HG02973 (cell line): ENCODE measurements at regions not wholly inside any gene's neighbourhood (a gene's known extent, or its start where the extent isn't known, plus 50 kb on each side); places are given as distances from the start of the nearest gene placed in this dataset.

ENCODE experiments used
- ATAC-seq: cut with Tn5 transposase; IDR thresholded peaks from one replicate; pipeline ENCODE4 v1.9.1; 2021; ENCODE audit warnings: moderate library complexity; ENCODE audit not compliant: unreplicated experiment

- ATAC-seq, result no peak
These were observed 343.0 kb upstream of the PODXL start for GRCh38 chr7:131899271-131900030.

DNA sequence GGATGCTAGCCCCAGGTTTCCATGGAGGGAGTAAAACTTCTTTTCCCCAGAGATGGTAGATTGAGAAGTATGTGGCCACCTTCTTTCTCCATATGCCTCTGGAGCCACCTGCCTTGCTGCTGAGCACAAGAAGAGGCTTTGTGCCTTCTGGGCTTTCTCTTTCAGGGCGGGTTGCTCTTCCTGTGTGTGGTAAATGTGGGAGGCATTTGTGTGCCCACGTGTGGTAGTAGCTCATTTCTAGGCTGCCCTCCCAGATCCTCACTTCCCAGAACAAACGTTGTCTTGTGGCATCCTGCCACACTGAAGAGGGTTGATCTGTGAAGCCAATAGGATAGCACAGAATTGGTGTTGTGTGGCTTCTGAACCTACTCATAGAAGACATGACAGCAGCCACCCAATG, 342.0 kb upstream of the PODXL start:
- ATAC-seq, result no peak

DNA sequence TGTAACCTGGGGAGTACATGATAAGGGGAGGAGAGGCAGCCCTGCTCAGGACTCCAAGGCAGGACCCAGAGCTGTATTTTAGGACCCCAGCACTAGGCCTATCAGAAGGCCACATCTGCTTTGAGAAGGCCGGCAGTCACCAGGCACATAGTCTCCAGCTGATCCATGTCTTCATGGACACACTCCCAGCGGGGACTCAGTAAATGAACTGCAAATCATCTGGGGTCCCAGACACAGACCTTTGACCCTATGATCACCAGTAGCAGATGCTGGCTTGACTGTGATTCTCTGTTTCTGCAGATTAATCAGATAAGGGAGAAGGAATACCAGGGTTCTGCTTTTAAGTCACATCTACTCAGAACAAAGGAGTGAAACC, 341.4 kb upstream of the PODXL start:
- ATAC-seq, result no peak

- ATAC-seq, result no peak
These were observed 340.8 kb upstream of the PODXL start for GRCh38 chr7:131897016-131897789.

GRCh38 chr7:131896165-131896863, 339.9 kb upstream of the PODXL start:
- no peak for ATAC-seq

GRCh38 chr7:131895541-131896164, 339.2 kb upstream of the PODXL start:
- no peak for ATAC-seq

GRCh38 chr7:131893631-131894340, 337.4 kb upstream of the PODXL start:
- ATAC-seq, result no peak

- no peak for ATAC-seq
These were observed 333.7 kb upstream of the PODXL start for GRCh38 chr7:131890176-131890575.

- no peak for ATAC-seq
These were observed 333.2 kb upstream of the PODXL start for GRCh38 chr7:131889572-131890150.

GRCh38 chr7:131883769-131884168, 327.3 kb upstream of the PODXL start:
- no peak for ATAC-seq

GRCh38 chr7:131883196-131883595, 326.8 kb upstream of the PODXL start:
- no peak for ATAC-seq

DNA sequence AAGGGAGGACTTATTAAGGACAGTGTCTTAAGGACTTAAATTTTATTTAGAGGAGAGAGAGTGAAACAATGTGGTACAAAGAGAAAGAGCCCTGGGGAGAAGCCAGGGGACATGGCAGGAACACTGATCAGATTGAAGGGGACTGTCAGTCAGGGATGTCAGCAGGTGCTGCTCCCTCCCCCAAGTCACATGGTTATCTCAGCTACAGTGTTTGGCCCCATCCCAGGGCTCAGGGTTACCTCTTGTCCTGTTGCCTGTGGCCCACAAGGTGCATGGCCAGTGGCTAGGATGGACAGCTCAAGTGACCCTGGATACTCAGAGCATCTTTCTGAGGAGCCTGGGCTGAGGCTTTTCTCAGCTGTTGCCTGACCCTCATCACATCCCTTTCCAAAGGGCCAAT, 325.9 kb upstream of the PODXL start:
- ATAC-seq, result no peak

DNA sequence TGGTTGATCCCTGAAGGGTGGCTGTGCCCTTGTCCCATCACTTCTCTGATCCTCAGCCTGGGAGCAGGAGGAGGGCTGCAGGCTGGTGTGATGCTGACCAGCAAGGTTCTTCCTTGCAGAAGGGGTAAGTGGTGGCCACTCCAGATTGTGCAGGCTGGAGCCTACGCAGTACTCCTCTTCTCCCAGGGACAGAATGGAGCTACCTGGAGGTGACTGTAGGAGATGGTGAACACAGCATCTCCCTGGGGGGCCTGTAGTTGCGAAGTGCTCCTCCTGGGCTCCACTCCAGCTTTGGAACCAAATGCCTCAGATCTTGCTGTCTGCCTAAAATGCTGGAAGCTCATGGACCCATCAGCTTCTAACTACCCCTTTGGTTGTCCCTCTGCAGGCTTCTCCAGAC, 323.6 kb upstream of the PODXL start:
- ATAC-seq, result no peak

- ATAC-seq, result no peak
These were observed 323.0 kb upstream of the PODXL start for GRCh38 chr7:131879424-131879823.

DNA sequence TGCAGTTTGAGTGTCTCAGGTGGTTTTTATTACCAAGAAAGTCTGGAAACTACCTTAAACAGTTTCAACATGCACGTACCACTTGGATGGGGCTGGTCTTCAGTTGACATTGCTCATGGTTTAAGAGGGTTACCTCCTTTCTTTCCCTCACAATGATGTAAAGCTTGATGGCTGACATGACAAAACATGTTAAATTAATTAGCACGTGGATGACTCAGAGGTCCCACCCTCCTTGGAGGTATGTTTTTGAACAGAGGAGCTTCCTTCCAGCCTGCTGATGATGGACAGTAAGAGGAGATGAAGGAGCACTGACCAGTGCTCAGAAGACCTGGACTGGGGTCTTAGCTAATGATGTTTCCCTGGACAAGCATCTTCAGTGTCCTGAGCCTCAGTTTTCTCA, 322.3 kb upstream of the PODXL start:
- ATAC-seq, result no peak

DNA sequence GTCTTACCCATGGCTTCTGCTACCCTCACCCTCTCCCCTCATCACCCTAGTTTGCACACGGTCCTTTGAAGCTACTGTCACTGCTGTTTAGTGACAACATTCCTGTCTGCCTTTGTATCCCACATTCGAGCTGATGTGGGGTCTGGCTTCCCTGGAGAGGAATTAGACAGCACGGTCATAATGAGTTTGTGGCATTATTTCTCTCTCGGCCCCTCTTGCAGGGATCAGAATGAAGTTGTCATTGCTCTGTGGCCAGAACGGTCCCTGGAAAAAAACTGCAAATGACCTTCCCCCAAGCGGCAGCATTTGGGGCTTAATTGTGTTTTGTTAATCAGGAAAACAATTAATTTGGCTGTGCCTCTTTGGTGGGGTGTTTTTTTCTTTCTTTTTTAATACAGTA, 317.2 kb upstream of the PODXL start:
- no peak for ATAC-seq

DNA sequence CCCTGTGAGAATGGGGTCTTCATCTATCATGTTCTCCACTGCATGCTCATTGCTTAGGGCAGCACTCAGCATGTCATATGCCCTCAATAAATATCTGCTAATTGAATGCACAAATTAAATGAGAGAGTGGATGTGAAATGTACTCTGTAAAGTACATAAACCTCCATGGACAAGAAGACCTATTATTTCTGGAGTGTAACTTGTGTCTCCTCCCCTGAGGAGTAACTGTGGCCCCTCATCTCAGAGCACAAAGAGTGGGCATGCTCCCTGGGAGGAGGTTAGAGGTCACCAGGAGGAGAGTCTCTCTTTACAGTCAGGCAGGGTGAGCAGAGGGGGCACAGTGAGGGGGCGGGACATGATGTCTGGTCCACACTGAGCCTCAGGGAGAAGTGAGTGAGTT, 313.6 kb upstream of the PODXL start:
- no peak for ATAC-seq

DNA sequence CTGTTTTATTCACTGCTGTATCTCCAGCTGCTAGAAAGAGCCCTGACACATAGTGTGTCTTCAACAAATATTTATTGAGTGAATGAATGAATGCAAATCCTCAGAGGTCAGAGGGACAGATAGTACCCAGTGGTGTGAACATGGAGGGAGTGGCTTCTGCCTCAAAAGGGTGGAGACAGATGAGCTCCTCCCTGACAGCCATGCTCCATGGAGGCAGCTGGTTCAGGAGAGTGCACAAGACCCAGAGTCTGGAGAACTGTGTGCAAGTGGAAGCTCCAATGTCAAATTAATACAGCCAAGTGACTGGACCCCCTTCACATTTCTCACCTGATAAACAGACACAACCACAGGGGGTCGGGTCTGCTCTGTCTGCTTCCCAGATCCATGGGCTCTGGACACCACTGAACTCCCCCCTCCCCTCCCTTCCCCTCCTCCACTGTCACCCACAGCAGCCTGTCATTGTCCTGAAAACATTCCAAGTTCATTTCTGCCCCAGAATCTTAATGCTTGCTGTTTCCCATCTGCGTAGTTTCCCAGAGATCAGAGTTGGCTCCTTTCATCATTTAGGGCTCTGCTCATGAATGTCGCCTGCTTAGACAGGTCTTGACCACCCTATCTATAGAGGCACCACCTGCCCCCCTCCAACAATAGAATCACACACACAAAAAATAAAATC, 312.9 kb upstream of the PODXL start:
- no peak for ATAC-seq

DNA sequence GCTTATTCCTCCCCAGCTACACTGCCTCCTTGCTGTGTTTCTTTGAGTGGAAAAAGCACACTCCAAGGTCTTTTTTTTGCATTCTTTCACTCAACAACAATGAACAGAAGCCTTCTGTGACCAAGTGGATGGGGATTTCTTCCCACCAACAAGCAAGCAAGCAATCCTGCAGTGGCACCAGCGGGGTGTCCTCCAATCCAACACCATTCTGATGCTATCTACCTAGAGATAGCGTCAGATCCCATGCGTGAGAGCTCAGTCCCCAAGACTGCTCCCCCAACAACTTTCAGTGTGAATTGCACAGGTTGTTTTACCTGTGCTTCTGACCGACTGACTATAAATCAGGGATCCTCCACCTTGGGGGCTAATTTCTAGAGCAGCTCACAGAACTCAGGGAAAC, 311.0 kb upstream of the PODXL start:
- no peak for ATAC-seq

GRCh38 chr7:131865911-131866310, 309.5 kb upstream of the PODXL start:
- ATAC-seq, result no peak
